ENCODE measurements at regions not wholly inside any gene's neighbourhood (a gene's known extent, or its start where the extent isn't known, plus 50 kb on each side); places are given as distances from the start of the nearest gene placed in this dataset.

- POLR2A ChIA-PET, result no interaction called here
- TF ChIP-seq ARNT (IDR thresholded peaks at IDR 0.05), result no peak
- CTCF ChIA-PET, result no interaction called here
- DNase-seq (ENCODE audit: extremely low spot score), result no peak
Observed at GRCh38 chr13:82947191-82947621, 935.1 kb downstream of the SLITRK1 start.

GRCh38 chr13:82938644-82939043 lies 943.6 kb downstream of the SLITRK1 start:
- DNase-seq (ENCODE audit: extremely low spot score), result no peak
- ChIA-PET CTCF (no interaction called here), POLR2A (no interaction called here)
- TF ChIP-seq ELF4 (IDR thresholded peaks at IDR 0.05) (no peak), BHLHE40 (IDR thresholded peaks at IDR 0.05; ENCODE audit: borderline replicate concordance) (no peak), SP1 (IDR thresholded peaks at IDR 0.05) (no peak), HDGF (IDR thresholded peaks at IDR 0.05; ENCODE audit: borderline replicate concordance) (no peak), CTBP1 (IDR thresholded peaks at IDR 0.05; ENCODE audit: borderline replicate concordance) (no peak), FOXM1 (IDR thresholded peaks at IDR 0.05; ENCODE audit: borderline replicate concordance) (no peak), NFRKB (IDR thresholded peaks at IDR 0.05) (no peak), FOXA1 (IDR thresholded peaks at IDR 0.05) (no peak), SUZ12 (IDR thresholded peaks at IDR 0.05) (no peak), ARNT (IDR thresholded peaks at IDR 0.05) (no peak)

GRCh38 chr13:82934000-82934399 lies 948.3 kb downstream of the SLITRK1 start:
- no peak for DNase-seq (ENCODE audit: extremely low spot score)
- TF ChIP-seq FOXM1 (IDR thresholded peaks at IDR 0.05; ENCODE audit: borderline replicate concordance) (no peak), ZNF384 (IDR thresholded peaks at IDR 0.05) (no peak), HDGF (IDR thresholded peaks at IDR 0.05; ENCODE audit: borderline replicate concordance) (no peak), PKNOX1 (IDR thresholded peaks at IDR 0.05) (no peak), SUZ12 (IDR thresholded peaks at IDR 0.05) (no peak), LEF1 (IDR thresholded peaks at IDR 0.05; ENCODE audit: borderline replicate concordance) (no peak)
- POLR2A ChIA-PET, result no interaction called here
- CTCF ChIA-PET, result no interaction called here

- no peak for TF ChIP-seq CTBP1 (IDR thresholded peaks at IDR 0.05; ENCODE audit: borderline replicate concordance)
- no peak for TF ChIP-seq L3MBTL2 (conservative IDR thresholded peaks at IDR 0.05)
- TF ChIP-seq LEF1 (IDR thresholded peaks at IDR 0.05; ENCODE audit: borderline replicate concordance), result no peak
- TF ChIP-seq SP1 (IDR thresholded peaks at IDR 0.05), result no peak
- TF ChIP-seq FOXM1 (IDR thresholded peaks at IDR 0.05; ENCODE audit: borderline replicate concordance), result no peak
- no peak for TF ChIP-seq BHLHE40 (IDR thresholded peaks at IDR 0.05; ENCODE audit: borderline replicate concordance)
- no peak for TF ChIP-seq ZNF384 (IDR thresholded peaks at IDR 0.05)
- TF ChIP-seq NFRKB (IDR thresholded peaks at IDR 0.05), result no peak
- no peak for TF ChIP-seq PKNOX1 (IDR thresholded peaks at IDR 0.05)
- no peak for TF ChIP-seq FOXK2 (IDR thresholded peaks at IDR 0.05)
- no peak for TF ChIP-seq TARDBP (IDR thresholded peaks at IDR 0.05)
- no peak for TF ChIP-seq SUZ12 (IDR thresholded peaks at IDR 0.05)
- TF ChIP-seq FOXA1 (IDR thresholded peaks at IDR 0.05), result no peak
- no peak for TF ChIP-seq ELF4 (IDR thresholded peaks at IDR 0.05)
- no peak for TF ChIP-seq ARNT (IDR thresholded peaks at IDR 0.05)
- TF ChIP-seq HDGF (IDR thresholded peaks at IDR 0.05; ENCODE audit: borderline replicate concordance), result no peak
- CTCF ChIA-PET, result no interaction called here
- POLR2A ChIA-PET, result no interaction called here
- DNase-seq (ENCODE audit: extremely low spot score), result no peak
Observed at GRCh38 chr13:82925114-82925513, 957.2 kb downstream of the SLITRK1 start.

GRCh38 chr13:82917984-82918383 lies 964.3 kb downstream of the SLITRK1 start:
- TF ChIP-seq PKNOX1 (IDR thresholded peaks at IDR 0.05) (no peak), BHLHE40 (IDR thresholded peaks at IDR 0.05; ENCODE audit: borderline replicate concordance) (no peak), TARDBP (IDR thresholded peaks at IDR 0.05) (no peak), FOXK2 (IDR thresholded peaks at IDR 0.05) (no peak), HDGF (IDR thresholded peaks at IDR 0.05; ENCODE audit: borderline replicate concordance) (no peak), CTBP1 (IDR thresholded peaks at IDR 0.05; ENCODE audit: borderline replicate concordance) (no peak), ELF4 (IDR thresholded peaks at IDR 0.05) (no peak), SP1 (IDR thresholded peaks at IDR 0.05) (no peak), LEF1 (IDR thresholded peaks at IDR 0.05; ENCODE audit: borderline replicate concordance) (no peak), L3MBTL2 (conservative IDR thresholded peaks at IDR 0.05) (no peak), SUZ12 (IDR thresholded peaks at IDR 0.05) (no peak), FOXA1 (IDR thresholded peaks at IDR 0.05) (no peak), NFRKB (IDR thresholded peaks at IDR 0.05) (no peak)
- CTCF ChIA-PET, result no interaction called here
- POLR2A ChIA-PET, result no interaction called here

GRCh38 chr13:82912564-82912963 lies 969.7 kb downstream of the SLITRK1 start:
- CTCF ChIA-PET, result no interaction called here
- DNase-seq (ENCODE audit: extremely low spot score), result no peak
- TF ChIP-seq SUZ12 (IDR thresholded peaks at IDR 0.05), result no peak
- no peak for TF ChIP-seq ARNT (IDR thresholded peaks at IDR 0.05)
- POLR2A ChIA-PET, result no interaction called here

More at GRCh38 chr13:82917984-82918383, 964.3 kb downstream of the SLITRK1 start:
- no peak for DNase-seq (ENCODE audit: extremely low spot score)

GRCh38 chr13:82905071-82905470 lies 977.2 kb downstream of the SLITRK1 start:
- TF ChIP-seq L3MBTL2 (conservative IDR thresholded peaks at IDR 0.05) (no peak), SUZ12 (IDR thresholded peaks at IDR 0.05) (no peak), FOXA1 (IDR thresholded peaks at IDR 0.05) (no peak), TARDBP (IDR thresholded peaks at IDR 0.05) (no peak), FOXM1 (IDR thresholded peaks at IDR 0.05; ENCODE audit: borderline replicate concordance) (no peak), ARNT (IDR thresholded peaks at IDR 0.05) (no peak), FOXK2 (IDR thresholded peaks at IDR 0.05) (no peak), HDGF (IDR thresholded peaks at IDR 0.05; ENCODE audit: borderline replicate concordance) (no peak), LEF1 (IDR thresholded peaks at IDR 0.05; ENCODE audit: borderline replicate concordance) (no peak), SP1 (IDR thresholded peaks at IDR 0.05) (no peak), BHLHE40 (IDR thresholded peaks at IDR 0.05; ENCODE audit: borderline replicate concordance) (no peak), PKNOX1 (IDR thresholded peaks at IDR 0.05) (no peak), ELF4 (IDR thresholded peaks at IDR 0.05) (no peak), ZNF384 (IDR thresholded peaks at IDR 0.05) (no peak), NFRKB (IDR thresholded peaks at IDR 0.05) (no peak), CTBP1 (IDR thresholded peaks at IDR 0.05; ENCODE audit: borderline replicate concordance) (no peak)
- ChIA-PET CTCF (no interaction called here), POLR2A (no interaction called here)
- DNase-seq (ENCODE audit: extremely low spot score), result no peak
